GM12892 (cell line): ENCODE measurements at regions not wholly inside any gene's neighbourhood (a gene's known extent, or its start where the extent isn't known, plus 50 kb on each side); places are given as distances from the start of the nearest gene placed in this dataset.

Experiments
- DNase-seq: peaks from one replicate; pipeline ENCODE4 v3.0.0; 2011; ENCODE audit not compliant: insufficient read length
- FAIRE-seq: peaks from 2 replicates; lab custom pipeline; 2011; peaks lifted over from hg19 to GRCh38; lab: Jason Lieb, UNC
- POLR2A ChIP-seq: IDR thresholded peaks from 2 replicates; pipeline ENCODE4 v1.6.1; 2011; ENCODE audit warnings: low read depth, low read length, control low read depth
- POLR2AphosphoS5 ChIP-seq: IDR thresholded peaks from 2 replicates; pipeline ENCODE4 v1.6.1; 2011; ENCODE audit warnings: low read depth, low read length, control low read depth
- TAF1 ChIP-seq: IDR thresholded peaks from 2 replicates; pipeline ENCODE4 v1.6.1; 2011; ENCODE audit warnings: low read depth, mild to moderate bottlenecking, control low read depth, low read length, borderline replicate concordance

DNA sequence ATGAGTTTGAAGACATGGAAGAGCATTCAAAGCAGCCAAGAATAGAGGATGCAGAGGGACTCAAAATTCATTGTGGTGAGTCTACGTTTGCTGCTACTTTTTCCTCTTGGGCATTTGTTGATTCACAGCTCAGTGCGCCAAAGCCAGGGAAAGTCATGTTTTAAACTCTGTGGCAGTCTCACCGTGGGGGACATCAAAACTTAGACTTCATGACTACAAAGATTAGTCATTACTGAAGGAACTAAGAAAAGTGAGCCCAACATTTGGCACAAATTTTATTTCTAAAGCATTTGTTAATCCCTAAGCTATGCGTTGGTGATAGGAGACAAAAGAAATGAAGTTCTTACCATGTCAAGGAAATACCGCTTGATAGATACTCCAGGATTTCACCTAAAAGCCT is 73.7 kb upstream of the MTAP start:
- DNase-seq (no peak), FAIRE-seq (no peak)
- TF ChIP-seq POLR2A, result no peak
- no peak for TF ChIP-seq TAF1
- no peak for TF ChIP-seq POLR2AphosphoS5

DNA sequence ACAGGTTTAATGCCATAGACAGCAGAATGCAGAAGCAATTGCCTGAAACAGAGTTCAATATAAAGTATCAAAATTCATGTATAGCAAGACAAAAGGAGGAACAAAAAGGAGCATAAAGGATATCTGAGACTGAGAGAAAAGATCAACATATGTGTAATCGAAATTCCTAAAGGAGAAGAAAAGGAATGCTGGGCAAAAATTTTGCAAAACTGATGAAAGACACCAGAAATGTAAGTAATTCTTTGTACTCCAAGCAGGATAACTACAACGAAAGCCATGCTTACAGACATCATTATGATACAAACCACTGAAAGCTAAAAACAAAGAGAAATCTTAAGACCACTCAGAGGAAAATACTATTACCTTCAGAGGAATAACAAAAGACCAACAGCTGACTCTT is 72.8 kb upstream of the MTAP start:
- no peak for FAIRE-seq
- DNase-seq, result no peak
- no peak for TF ChIP-seq POLR2AphosphoS5

DNA sequence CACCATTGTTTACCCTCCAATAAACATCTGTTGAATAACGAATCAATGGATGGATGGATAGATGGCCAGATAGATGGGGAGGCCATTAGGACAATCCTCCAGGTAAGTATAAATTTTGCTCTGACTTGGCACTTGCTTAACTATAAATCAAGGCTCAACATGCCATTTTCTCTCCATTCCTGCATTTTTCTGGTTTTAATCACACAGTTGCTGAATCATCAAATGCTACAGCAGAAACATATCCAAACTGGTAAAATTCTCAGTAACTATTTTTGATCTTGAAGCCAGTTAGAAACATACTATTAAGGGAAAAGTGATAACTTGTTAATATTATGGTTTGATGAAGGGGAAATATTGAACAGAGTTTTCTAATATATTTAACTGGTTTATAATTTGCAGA is 71.5 kb upstream of the MTAP start:
- DNase-seq (no peak), FAIRE-seq (no peak)
- TF ChIP-seq POLR2AphosphoS5, result no peak
- TF ChIP-seq TAF1, result no peak
- no peak for TF ChIP-seq POLR2A

DNA sequence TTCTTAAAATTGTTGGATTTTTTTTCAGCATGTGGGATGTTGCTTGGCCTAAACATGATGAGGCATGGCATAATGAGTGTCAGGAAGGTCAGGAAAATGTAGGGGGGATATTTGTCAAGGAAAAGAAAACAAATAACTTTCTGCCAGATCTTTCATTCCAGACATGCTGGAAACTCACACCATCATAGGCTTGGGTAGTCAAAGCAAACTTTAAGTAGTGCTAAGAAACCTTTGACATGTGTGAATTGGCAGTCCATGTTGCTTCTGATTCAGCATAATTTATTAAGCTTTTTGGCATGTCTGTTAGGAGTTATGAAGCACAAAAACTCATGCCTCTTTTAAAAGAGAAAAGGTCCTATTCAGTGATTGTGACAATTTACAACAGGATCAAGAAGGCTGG is 61.3 kb upstream of the MTAP start:
- no peak for FAIRE-seq
- no peak for DNase-seq
- no peak for TF ChIP-seq POLR2AphosphoS5

DNA sequence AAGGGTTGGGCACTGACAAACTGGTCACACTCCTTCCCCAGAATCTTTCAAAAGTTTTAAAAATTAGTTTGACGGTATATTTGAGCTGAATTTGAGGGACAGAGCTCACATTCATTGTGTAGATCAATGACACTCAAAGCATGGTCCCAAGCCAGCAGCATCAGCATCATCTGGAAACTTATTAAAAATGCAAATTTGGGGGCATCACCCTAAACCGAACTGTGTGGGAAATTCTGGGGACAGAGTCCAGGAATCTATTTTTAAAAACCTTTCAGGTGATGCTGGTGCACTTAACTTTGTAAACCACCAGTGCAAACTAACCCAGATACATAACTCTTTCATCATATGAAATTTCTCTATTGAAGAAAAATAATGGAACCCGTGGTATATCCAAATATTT is 58.1 kb upstream of the MTAP start:
- TF ChIP-seq TAF1, result no peak
- TF ChIP-seq POLR2A, result no peak
- no peak for TF ChIP-seq POLR2AphosphoS5
- FAIRE-seq, result no peak
- DNase-seq, result no peak

DNA sequence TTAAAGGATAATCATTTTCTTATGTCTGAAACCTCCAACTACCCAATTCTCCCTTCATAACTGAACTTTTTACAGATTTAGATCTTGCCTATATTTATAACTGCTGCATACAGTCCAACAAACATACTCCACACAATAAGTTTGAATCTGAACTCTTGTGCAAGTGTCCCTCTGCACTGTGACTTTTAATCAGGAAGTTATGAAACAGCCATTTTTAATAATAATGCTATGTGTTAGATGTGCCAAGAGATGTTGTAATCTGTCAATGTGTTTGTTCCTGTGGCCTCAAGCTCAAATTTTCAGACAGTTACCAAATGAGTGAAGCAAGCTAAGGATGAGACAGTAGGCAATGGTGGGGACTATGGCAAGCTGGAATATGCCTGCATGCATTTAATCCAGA is 57.6 kb upstream of the MTAP start:
- DNase-seq (no peak), FAIRE-seq (no peak)
- TF ChIP-seq TAF1 (no peak), POLR2AphosphoS5 (no peak), POLR2A (no peak)

DNA sequence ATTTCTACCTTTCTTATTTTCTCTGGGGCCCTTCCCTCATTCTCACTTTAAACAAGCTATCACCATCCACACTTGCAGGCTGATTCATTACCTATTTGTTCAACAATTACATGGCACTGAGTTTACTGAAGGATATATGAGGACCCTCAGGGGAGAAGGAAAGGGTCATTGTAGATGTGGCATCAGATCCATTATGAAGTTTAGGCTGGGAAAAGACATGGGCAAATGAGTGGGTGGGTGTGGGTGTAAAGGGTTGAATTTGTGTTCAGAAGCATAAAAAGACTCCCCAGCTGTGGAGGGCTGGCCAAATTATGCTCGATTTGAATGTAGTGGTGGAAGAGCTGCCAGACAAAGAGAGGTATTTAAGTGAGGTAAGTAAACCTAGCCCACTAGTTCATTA is 55.9 kb upstream of the MTAP start:
- no peak for TF ChIP-seq POLR2AphosphoS5
- no peak for TF ChIP-seq POLR2A
- TF ChIP-seq TAF1, result no peak
- DNase-seq (no peak), FAIRE-seq (no peak)

DNA sequence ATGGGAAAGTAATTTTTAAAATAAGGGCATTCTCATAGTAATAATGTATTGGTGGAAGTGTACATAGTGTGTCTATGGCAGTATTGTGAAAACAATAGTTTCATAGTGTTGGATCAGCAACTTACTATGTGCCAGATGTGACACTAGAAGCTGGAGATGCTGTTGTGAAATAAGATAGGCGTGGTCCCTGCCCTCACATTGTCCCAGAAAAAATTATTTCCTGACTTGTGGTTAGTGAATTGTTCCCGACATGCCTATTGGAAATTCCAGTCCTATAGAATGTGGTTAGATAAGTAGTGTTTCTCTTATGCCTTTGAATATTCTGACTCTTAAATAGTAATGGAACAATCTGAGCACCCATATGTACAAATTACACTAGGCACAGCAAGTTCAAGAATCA is 55.3 kb upstream of the MTAP start:
- TF ChIP-seq POLR2AphosphoS5, result no peak
- TF ChIP-seq POLR2A, result no peak
- TF ChIP-seq TAF1, result no peak
- FAIRE-seq, result no peak

DNA sequence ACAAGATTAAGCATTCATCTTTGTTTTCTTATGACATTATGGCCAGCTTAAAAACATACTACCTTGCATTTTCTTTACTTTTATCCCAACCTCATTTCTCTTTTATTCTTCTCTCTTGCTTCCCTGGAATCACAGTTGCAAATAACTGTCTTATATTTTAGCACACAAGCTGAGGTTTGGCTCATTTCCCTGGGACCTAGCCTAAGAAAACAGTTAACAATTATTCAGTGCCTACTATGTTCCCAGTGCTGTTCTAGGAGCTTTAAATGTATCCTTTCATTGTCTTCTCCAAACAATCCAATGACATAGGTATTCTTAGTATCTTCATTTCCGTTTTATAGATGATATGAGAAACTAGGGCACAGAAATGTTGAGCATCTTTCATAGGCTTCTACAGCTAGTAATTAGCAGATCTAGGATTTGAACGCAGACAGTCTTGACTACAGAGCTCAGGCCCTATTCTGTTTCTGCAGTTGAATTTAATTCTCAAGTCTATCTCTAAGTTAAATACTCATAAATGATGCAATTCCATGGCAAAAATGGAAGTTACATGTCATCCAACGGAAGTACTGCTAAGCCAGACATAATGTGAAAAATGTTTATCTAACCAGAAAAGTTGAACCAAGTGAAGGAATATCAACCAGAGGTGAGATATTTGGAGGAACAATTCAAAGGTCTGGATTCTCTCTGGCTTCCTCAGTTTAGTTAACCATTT is 52.3 kb upstream of the MTAP start:
- FAIRE-seq, result no peak
- no peak for DNase-seq
- TF ChIP-seq POLR2A, result no peak
- no peak for TF ChIP-seq POLR2AphosphoS5
- TF ChIP-seq TAF1, result no peak

More for the DNA sequence above, 55.3 kb upstream of the MTAP start:
- DNase-seq, result no peak

DNA sequence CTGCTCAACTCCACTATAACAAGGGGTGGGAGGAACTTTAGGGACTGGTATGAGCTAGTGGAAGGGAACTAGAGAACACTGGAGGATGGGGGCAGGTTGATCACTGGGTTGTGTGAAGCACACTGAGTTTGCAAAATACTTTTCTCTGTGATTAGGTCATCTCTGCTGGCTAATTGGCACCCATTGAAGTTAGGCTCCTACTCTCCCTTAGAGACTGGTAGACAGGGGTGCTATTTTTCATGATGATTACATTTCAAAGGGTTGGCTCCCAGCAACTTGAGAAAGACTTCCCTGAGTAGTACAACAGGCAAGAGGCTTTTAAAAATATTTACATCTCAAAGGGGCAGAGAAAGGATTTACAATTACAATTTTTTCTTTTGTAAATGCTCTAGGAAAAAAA is 50.4 kb upstream of the MTAP start:
- TF ChIP-seq POLR2AphosphoS5 (no peak), POLR2A (no peak), TAF1 (no peak)
- DNase-seq, result no peak
- no peak for FAIRE-seq
